SKM-1 treated with dmso at 0.1 percent for 144 hours (cell line): ENCODE measurements at regions not wholly inside any gene's neighbourhood (a gene's known extent, or its start where the extent isn't known, plus 50 kb on each side); places are given as distances from the start of the nearest gene placed in this dataset.
"Not testable (repeated sequence)": the region's sequence is repeated elsewhere in the genome, so short reads cannot be mapped to it uniquely, and the experiment has no call there.

Experiments
- DNase-seq: peaks from one replicate; lab custom pipeline; 2025; ENCODE audit not compliant: unreplicated experiment; lab: John Stamatoyannopoulos, UW

DNA sequence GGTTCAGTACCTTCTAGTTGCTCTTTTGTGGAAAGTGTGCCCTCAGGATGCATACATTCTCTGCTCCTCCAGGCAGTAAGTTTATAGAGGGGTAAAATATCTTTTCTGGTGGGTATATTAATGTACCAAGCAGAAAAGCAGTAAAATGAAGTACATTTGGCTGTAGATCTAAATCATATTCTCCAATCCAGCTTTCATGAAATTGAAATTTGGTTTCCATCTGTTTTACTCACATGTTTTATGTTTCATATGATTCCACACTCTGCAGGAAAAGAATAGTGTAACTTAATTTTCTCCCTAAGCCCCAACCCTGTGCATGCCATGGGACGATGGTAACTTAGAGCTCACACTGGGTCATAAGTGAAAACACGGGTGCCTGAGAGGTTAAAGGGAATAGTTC, 172.3 kb downstream of the AKAIN1 start:
- DNase-seq: no peak

DNA sequence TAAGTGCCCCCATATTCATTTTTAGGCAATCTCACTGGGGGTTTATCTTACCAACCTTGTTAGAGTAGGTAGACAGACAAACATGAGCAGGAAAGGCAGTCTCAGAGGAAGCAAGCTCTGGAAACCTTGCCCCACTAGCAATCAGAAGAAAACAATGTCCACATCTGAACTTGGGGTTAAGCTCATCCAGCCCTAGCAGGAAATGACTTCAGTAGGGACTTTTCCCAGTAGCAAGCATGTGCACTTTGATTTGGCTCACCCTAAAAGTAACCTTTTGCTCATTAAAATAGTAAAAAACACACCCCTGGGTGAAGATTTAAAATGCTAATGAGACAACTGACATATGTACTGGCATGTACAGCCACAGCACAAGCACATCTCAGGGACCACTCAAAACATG, 175.5 kb downstream of the AKAIN1 start:
- DNase-seq: no peak

DNA sequence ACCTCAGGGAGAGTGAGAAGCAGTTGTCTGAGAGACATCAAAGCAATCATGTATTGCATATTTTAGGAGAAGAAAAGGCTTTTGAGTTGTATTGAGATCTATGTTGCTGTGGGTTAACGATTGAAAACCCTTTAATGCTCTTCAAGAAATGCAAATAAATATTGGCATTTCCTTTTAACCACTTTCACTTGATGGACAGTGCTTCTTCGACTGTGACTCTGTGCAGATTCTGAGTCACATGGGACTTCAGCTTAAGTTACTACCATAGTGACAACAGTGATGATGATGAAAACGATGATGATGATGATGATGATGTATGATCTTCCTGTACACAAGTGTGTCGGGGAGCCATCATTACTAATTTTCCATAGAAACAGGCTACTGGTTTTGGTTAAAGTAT, 181.8 kb downstream of the AKAIN1 start:
- no peak for DNase-seq

DNA sequence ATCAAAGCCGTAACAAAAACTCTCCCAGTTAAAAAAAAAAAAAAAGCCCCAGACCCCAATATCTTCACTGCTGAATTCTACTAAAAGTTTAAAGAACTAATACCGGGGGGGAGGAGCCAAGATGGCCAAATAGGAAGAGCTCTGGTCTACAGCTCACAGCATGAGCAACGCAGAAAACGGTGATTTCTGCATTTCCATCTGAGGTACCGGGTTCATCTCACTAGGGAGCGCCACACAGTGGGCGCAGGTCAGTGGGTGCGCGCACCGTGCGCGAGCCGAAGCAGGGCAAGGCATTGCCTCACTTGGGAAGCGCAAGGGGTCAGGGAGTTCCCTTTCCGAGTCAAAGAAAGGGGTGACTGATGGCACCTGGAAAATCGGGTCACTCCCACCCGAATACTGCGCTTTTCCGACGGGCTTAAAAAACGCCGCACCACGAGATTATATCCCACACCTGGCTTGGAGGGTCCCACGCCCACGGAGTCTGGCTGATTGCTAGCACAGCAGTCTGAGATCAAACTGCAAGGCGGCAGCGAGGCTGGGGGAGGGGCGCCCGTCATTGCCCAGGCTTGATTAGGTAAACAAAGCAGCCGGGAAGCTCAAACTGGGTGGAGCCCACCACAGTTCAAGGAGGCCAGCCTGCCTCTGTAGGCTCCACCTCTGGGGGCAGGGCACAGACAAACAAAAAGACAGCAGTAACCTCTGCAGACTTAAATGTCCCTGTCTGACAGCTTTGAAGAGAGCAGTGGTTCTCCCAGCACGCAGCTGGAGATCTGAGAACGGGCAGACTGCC, 192.8 kb downstream of the AKAIN1 start:
- not testable (repeated sequence) for DNase-seq

DNA sequence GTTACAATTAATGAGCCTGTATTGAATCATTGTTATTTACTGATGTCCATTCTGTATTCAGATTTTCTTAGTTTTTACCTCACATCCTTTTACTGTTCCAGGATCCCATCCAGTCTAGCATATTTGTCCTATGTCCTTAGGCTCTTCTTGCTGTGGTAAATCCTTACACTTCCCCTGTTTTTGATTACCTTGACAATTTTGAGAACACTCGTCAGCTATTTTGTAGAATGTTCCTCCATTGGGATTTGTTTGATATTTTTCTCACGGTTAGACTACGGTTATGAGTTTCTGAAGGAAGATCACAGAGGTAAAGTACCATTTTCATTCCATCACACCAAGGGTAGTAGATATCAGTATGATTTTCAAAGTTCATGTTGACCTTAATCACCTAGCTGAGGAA, 202.3 kb downstream of the AKAIN1 start:
- DNase-seq: no peak

DNA sequence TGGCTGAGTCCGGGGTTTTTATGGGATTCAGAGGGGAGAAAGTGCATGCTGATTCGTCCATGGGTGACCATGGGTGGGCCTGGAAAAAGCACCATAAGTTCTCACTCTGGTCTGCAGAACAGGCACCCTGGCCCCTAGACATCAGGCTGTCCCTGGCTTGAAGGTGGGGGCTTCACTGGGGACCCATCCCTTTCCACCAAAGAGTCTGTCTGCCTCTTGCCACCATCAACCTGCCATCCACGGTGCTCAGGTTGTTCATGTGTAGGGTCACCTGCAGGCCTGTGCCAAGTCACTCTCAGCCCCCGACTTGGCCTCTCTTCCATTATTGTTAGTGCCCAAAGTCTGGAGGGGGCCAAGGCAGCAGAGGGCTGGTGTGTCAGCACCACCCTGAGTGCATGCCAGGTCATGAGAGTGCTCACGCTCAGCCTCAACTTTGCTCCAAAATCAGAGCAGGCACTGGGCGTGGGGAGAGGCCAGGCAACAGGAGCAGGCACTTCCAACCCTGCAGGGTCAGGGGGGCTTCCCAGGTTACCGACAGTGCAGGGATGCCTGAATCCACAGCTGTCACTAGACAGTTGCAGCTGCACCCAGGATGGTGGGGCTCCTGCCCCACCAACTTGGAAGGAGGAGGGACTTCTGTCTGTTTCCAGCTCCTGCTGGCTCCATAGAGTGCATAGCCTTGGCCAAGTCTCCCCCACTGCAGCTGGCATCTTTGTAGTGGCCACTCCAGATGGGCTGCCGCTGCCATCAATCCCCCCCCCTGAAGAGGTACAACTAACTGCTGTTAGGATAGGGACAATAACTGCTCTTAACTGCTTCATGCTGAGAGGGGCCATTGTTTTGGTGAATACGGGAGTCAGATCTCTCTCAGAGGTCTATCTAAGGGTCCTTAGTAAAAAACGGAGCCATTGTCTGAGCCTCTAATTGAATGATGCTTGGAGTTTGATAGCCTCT, 209.3 kb downstream of the AKAIN1 start:
- no peak for DNase-seq

DNA sequence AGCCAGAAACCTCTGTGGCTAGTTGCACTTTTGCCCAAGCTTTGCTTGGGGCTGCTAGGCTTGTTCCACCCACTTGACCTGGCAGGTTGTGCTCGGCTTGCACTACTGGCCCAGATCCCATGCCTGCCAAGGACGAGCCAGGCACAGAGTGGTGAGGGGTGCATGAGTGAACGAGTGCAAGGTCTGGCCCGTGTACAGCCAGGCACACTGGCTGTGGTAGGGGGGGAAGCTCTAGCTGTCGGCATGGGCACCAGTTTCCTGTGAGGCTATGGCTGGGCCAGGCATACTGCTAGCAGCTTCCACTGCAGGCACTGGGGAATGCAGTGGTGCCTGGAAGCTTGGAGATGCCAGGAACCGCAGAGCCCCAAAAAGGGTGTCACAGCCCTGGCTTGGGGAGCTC, 210.4 kb downstream of the AKAIN1 start:
- no peak for DNase-seq

DNA sequence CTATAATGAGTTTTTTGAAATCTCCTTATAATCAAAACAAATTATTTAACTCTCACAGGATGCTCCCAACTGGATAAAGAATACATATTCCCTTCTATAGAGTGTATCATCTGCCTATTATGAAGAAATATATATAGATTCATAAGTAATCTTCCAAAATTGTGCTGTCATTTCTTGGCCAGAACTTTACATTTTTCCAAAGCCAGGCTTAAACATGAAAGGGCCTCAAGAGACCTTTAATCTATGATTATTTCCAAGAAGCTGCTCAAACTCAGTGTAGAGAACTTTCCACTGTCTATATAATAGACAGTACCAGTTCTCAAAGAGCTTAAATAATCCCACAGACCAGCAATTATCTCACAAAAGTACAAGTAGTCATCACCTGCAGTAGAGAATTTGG, 211.0 kb downstream of the AKAIN1 start:
- DNase-seq: no peak

DNA sequence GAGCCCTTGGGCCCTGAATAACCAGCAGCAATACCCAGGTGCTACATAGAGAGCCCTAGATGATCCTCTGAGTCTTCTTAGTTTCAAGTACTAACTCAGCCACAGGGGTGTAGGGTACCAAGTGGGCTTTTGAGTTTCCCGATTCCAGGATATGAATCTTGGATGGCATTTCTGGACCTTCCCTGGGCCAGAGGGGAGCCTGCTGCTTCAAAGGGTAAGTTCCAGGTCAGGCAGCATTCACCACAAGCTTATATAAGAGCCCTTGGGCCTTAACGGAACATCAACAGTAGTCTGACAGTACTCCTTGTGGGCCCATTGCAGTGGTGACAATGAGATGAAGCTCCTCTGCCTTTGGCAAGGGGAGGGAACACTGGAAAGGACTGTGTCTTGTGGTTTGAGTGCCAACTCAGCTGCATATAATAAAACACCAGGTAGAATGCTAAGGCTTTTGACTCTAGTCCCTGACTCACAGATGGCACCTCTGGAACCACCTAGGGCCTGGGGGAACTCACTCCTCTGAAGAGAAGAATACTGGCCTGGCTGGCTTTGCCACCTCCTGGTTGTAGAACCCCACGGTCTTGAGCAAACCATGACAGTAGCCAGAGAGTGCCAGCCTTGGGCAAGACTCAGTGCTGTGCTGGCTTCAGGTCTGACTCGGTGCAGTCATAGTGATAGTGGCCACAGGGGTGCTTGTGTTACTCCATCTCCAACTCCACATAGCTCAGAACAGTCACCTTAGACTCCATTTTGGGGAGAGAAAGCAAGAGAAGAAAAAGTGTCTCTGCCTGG, 235.7 kb downstream of the AKAIN1 start:
- DNase-seq: no peak

DNA sequence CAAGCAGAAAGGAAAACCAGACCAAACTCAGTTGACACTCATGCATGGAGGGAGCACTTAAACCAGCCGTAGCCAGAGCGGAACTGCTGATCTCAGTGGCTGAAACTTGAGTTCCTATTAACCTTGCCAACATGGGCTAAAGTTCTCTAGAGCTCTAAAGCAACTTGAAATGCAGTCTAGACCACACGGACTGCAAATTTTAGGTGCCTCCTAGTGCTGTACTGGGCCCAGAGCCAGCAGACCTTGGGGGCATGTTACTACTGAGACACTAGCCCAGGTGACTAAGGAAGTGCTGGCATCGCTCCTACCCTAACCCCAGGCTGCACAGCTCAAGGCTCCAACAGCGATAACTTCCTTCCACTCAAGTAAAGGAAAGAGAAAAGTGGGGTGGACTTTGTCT, 236.5 kb downstream of the AKAIN1 start:
- DNase-seq: no peak

DNA sequence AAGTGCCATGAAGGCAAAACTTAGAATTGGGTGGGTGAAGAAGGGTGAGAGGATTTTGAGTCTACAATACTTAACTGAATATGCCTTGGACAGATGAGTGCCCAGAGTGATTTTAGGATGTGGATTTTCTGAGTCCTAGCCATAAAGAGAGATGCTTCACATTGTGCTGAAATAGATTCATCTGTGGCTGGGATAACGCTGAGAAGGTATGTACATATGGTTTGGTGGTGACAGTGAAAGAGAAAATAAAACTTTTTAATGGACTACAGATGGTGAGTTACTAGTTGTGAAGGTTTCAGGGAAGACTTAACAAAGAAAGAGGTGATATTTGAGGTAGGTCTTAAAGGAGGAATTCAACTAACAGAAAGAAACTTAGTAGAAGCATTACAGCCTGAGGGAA, 265.8 kb downstream of the AKAIN1 start:
- no peak for DNase-seq

DNA sequence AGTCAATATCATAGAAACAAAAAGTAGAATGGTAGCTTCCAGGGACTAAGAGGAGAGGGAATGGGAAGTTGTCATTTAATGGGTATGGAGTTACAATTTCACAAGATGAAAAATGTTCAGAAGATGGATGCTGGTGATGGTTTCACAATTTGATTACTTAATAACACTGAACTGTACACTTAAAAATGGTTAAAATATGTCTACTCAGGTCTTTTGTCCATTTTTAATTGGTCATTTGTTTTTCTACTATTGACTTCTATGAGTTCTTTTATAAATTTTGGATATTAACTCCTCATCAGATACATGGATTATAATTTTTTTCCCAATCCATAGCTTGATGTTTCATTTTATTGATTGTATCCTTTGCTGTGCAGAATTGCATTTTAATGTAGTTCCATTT, 275.5 kb downstream of the AKAIN1 start:
- no peak for DNase-seq

DNA sequence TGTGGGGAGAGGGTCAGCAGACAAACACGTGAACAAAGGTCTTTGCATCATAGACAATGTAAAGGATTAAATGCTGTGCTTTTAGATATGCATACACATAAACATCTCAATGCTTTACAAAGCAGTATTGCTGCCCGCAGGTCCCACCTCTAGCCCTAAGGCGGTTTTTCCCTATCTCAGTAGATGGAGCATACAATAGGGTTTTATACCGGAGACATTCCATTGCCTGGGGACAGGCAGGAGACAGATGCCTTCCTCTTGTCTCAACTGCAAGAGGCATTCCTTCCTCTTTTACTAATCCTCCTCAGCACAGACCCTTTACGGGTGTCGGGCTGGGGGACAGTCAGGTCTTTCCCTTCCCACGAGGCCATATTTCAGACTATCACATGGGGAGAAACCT, 279.5 kb downstream of the AKAIN1 start:
- DNase-seq: not testable (repeated sequence)

DNA sequence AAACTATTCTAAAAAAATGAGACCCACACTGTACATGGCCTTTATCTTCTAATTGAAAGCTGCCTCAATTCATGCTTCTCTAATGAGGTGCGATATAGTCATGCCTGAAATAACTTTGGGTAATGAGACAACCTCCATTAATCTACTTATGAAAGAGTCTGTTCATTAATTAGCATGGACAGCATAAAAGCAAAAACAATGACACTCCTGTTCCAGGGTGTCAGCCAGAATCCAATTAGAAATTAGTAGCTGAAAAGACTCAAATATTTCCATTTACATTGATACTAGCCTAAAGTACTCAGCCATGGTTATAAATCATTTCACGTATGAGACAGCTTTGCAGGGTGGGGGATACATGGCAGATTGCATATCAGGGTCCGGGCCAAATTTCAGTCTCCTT, 288.7 kb downstream of the AKAIN1 start:
- no peak for DNase-seq

DNA sequence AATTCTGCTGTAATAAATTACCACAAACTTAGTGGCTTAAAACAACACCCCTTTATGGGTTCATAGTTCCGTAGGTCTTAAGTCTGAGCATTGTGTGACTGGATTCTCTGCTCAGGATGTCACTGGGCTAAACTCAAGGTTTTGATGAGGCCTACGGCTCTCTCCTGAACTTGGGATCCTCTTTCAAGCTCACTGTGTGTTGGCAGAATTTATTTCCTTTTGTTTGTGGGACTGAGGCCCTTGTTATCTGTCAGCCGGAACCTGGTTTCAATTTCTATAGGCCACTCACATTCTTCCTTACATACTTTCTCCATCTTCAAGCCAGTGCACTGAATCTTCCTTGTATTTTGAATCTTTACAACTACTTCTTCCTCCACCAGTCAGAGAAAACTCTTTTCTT, 290.2 kb downstream of the AKAIN1 start:
- DNase-seq: no peak

DNA sequence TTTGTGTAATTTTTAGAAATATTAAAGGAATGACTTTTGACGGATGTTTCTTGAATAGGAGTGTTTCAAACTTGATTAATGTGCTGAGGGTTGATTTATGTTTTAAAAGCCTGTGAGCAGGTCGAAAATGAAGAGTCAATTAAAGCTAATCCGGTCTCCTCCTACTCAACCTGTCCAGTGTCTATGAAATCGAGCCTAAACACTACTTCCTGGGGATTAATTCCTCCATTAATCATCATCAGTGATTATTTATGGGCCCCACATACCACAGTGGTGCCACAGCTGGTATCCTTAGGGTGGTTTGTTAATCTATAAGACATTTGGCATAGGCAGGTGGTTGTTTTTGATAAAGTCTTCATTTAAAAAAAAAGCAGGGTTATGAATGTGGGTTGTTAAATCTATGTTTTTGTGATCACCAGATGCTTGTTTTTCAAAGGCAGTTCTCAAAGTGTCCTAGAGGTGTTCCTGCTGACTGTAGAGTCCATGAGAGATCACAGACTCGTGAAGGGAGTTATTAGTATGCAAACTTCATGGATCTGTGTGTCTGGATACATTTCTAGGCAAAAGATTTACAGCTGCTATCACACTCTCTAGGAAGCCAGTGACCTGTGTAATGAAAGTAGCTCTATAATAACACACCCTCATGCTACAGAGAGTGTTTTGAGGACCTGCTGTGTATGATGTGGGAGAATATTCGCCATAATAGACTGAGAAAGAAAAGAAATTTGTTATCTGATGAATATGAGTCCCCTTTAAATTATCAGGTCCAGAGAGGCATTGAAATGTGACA, 308.6 kb downstream of the AKAIN1 start:
- DNase-seq: no peak

DNA sequence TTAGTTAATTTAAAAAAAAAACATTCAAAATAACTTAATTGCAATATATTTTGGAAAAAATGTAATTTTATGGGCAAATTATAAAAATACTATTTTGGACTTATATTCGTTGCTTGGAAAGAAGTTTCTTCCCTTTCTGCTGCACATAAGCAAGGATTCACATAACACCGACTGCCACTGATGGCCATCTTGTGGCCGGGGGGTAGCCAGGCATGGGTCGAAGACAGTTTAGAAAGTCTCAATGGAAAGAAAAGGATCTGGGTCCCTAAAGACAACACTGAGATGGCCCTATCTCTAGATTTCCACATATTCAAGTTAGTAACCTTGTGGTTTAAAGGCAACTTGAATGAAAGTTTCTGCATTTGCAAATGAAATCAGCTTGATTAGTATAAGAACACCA, 318.6 kb downstream of the AKAIN1 start:
- DNase-seq: no peak

DNA sequence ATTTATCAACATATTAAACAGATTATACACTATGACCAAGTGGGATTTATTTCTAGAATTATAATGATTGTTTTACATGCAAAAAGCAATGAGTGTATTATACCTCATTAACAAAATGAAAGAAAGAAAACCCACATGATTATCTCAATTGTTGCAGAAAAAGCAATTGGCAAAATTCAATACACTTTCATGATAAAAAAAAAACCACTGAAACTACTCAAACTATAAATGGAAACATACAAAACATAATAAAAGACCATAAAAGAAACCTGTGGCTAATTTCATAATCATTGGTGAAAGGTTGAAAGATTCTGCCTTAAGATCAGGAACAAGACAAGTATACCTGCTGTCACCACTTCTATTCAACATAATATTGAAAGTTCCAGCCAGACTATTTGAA, 325.9 kb downstream of the AKAIN1 start:
- no peak for DNase-seq

DNA sequence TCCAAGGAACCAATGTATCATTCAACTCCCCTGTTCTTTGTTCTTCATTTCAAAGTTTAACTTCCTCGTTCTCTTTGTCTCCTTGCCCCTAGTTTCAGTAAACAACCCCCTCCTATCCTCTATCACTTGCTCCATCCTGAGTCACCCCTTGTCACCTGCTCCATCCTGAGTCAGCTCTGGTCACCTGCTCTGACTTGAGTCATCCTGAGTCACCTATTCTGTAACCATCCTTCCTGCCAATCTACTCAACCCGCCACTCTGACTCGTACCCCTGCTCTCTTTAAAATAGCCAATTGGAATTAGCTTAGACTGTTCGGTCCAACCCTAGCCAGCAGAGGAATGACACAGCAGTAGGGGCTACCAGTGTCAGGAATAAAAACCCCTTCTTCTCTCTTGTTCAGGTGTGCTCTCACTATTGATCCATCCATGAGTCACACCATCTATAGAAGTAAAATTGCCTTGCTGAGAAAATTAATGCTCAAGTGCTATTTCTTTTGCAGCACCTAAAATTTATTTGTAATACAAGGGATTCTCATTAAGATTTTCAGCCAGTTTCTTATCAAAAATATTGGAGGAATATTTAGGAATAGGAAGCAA, 326.8 kb downstream of the AKAIN1 start:
- DNase-seq: no peak

DNA sequence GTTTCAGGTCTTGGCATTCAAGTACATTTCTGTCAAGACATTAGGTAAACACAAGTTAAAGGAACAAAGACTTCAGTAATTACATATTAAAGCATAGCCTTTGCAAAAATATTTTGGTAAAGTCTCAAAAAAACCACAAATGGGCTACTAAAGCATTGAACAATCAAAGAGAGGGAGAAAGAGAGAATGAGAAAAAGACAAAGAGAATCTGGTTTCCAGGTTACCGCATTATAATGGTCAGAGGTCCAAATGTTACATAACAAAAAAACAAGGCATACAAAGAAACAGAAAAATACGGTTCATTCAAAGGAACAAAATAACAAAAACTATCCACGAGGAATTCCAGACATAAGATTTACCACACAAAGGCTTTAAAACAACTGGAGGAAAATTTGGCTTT, 327.9 kb downstream of the AKAIN1 start:
- no peak for DNase-seq
